ENCODE measurements at regions not wholly inside any gene's neighbourhood (a gene's known extent, or its start where the extent isn't known, plus 50 kb on each side); places are given as distances from the start of the nearest gene placed in this dataset.

GRCh38 chr12:97038131-97038530, 131.1 kb downstream of the NEDD1 start:
- TF ChIP-seq, protein P1, sequence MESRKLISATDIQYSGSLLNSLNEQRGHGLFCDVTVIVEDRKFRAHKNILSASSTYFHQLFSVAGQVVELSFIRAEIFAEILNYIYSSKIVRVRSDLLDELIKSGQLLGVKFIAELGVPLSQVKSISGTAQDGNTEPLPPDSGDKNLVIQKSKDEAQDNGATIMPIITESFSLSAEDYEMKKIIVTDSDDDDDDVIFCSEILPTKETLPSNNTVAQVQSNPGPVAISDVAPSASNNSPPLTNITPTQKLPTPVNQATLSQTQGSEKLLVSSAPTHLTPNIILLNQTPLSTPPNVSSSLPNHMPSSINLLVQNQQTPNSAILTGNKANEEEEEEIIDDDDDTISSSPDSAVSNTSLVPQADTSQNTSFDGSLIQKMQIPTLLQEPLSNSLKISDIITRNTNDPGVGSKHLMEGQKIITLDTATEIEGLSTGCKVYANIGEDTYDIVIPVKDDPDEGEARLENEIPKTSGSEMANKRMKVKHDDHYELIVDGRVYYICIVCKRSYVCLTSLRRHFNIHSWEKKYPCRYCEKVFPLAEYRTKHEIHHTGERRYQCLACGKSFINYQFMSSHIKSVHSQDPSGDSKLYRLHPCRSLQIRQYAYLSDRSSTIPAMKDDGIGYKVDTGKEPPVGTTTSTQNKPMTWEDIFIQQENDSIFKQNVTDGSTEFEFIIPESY (IDR thresholded peaks at IDR 0.05; ENCODE audit: extremely low read depth, insufficient replicate concordance, low read length), result no peak
- TF ChIP-seq, protein P2, sequence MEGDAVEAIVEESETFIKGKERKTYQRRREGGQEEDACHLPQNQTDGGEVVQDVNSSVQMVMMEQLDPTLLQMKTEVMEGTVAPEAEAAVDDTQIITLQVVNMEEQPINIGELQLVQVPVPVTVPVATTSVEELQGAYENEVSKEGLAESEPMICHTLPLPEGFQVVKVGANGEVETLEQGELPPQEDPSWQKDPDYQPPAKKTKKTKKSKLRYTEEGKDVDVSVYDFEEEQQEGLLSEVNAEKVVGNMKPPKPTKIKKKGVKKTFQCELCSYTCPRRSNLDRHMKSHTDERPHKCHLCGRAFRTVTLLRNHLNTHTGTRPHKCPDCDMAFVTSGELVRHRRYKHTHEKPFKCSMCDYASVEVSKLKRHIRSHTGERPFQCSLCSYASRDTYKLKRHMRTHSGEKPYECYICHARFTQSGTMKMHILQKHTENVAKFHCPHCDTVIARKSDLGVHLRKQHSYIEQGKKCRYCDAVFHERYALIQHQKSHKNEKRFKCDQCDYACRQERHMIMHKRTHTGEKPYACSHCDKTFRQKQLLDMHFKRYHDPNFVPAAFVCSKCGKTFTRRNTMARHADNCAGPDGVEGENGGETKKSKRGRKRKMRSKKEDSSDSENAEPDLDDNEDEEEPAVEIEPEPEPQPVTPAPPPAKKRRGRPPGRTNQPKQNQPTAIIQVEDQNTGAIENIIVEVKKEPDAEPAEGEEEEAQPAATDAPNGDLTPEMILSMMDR (IDR thresholded peaks at IDR 0.05 in 2 of 3, conservative IDR thresholded peaks at IDR 0.05 in 1 of 3; ENCODE audit: borderline replicate concordance in 1 of 3, insufficient read depth in 1 of 3, low read depth in 2 of 3, low read length in 2 of 3), result no peak
- TF ChIP-seq SP1 (IDR thresholded peaks at IDR 0.05; ENCODE audit: low read depth), result no peak
- no peak for TF ChIP-seq EZH2phosphoT487 (IDR thresholded peaks at IDR 0.05; ENCODE audit: borderline replicate concordance)
- TF ChIP-seq POLR2A (IDR thresholded peaks at IDR 0.05; ENCODE audit: borderline replicate concordance, extremely low read depth, insufficient read depth, insufficient read length), result no peak
- no peak for TF ChIP-seq YY1 (IDR thresholded peaks at IDR 0.05; ENCODE audit: extremely low read depth, insufficient replicate concordance, low read depth, low read length)
- TF ChIP-seq POLR2AphosphoS5 (IDR thresholded peaks at IDR 0.05; ENCODE audit: low read depth, low read length), result no peak
- TF ChIP-seq FOSL1 (IDR thresholded peaks at IDR 0.05; ENCODE audit: low read depth), result no peak

Measured in HCT116 (cell line).